ENCODE measurements at regions not wholly inside any gene's neighbourhood (a gene's known extent, or its start where the extent isn't known, plus 50 kb on each side); places are given as distances from the start of the nearest gene placed in this dataset.

- DNase-seq: no peak
These were observed 119.7 kb upstream of the RGS18 start for GRCh38 chr1:192038567-192038966.

GRCh38 chr1:192045131-192045530, 113.1 kb upstream of the RGS18 start:
- DNase-seq: no peak

DNA sequence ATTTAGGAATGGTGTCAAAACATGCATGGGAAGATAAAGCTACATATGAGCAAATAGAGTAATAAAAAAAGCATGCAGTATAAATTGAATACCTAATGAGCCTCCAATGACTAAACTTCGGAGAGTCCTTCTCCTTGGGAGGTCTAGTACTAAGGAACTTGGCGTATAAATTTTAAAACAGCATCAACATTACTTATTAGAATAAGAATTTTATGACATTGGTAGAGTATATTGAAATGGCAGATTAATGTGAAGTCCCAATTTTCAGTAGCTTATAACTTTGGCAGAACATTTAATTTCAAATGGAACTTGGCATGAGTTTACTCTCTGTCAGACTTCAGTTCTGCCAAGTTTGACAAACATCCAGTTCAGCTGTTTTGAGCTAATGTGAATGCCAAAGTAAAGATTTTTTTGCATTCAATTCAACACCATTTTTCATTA, 104.7 kb upstream of the RGS18 start:
- no peak for DNase-seq

GRCh38 chr1:192057766-192058165, 100.5 kb upstream of the RGS18 start:
- DNase-seq: no peak

GRCh38 chr1:192059407-192059806, 98.9 kb upstream of the RGS18 start:
- DNase-seq: no peak

- DNase-seq: no peak
These were observed 96.7 kb upstream of the RGS18 start for GRCh38 chr1:192061556-192061955.

DNA sequence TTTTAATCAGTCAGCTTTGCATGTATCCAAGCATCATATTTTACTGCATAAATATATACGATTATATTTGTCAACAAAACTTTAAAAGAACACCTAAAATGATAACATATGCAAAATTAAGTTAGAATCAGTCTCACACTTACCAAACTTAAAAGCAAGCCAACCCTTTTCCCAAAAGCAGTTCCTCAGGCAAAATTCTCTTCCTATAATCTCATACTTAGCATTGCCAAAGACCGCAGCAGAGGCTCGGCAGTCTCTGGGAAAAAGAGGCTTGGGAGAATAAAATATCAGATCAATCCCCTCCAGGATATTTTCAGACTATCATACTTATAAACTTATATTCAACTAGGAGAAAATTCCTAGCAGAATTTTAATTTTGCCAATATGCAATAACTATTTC, 93.2 kb upstream of the RGS18 start:
- DNase-seq: no peak

- DNase-seq: no peak
These were observed 92.1 kb upstream of the RGS18 start for GRCh38 chr1:192066202-192066601.

DNA sequence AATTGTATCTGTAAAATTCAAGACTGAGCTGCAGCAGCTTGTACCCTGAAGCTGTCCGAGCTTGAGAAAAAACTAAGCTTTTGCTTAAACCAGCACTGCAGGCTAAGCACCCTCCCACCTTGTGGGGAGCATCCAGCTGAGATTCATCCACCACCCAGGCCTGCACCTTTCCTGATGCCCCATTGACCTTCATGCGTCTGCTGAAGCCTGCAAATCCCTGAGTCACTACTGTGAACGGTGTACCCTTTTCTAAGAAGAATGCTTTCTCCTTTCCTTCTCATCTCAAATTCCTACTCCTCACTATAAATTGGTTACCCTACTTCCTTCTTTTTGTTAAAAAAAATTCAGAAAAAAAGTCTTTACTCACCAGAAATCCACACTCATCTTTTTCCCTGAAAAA, 90.9 kb upstream of the RGS18 start:
- DNase-seq: no peak

DNA sequence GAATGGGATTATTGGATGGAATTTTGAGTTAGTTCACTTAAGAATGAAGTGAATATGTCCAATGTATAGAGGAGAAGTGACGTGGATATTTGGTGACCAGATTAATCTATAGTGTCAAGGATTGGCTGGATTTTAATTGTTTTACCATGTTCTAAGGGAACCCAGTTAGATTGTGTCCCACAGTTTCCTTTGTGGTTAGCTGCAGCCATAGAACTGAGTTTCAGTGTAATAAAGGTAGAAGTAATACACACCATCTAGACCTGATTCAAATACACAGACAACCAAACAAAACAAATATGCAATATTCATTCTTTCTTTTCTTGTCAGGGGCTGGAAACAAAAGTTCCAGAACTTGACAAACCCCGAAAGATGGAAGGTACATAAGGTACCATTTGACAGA, 88.0 kb upstream of the RGS18 start:
- no peak for DNase-seq

- no peak for DNase-seq
These were observed 77.6 kb upstream of the RGS18 start for GRCh38 chr1:192080684-192081083.

- no peak for DNase-seq
These were observed 76.9 kb upstream of the RGS18 start for GRCh38 chr1:192081359-192081758.

DNA sequence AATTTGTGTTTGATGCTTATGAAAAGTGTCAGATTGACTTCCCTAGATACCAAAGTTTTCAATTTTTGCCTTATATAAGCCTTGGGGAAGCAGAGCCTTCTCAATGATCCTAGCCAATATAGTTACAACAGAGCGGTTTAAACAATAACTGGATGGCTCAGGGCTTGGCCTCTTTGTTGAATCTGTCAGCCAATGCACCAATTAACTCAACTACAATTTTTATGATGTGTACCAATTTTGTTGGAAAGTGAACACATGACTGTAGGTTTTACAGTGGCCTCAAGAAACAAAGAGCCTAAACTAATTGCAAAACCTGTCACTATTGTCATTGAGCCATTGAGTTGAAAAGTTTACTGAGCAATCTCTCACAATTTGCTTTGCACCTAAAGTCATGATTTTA, 71.6 kb upstream of the RGS18 start:
- DNase-seq: no peak

- DNase-seq: no peak
These were observed 70.9 kb upstream of the RGS18 start for GRCh38 chr1:192087334-192087733.

DNA sequence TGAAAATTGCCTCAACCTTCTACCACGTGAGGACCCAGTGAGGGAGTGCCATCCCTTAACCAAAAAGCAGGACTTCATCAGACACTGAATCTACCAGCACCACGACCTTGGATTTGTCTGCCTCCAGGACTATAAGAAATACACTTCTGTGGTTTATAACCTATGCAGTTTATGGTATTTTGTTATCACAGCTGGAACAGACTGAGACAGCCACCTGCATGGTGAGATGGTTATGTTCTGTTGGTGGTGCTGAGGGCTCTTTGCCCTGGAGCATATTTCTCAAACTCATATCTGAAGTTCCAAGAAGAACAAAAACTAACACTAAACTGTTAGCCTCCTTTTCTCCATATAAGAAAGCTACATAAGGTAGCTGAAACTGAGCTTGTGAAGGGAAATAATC, 69.8 kb upstream of the RGS18 start:
- no peak for DNase-seq

DNA sequence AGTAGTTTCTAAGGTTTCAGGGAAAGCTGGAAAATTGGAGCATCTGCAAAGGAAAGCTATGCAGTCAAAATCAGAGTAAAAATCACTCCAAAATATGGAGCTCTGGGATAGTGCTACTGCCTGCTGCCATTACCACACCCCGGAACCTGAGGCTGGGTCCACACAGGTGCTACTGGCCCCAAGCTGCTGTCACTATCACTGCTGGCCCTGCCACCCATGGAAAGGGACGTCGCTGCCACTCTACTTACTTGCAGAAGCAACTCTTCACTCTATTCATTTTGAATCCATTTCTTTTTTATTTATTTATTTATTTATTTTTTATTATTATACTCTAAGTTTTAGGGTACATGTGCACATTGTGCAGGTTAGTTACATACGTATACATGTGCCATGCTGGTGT, 60.3 kb upstream of the RGS18 start:
- no peak for DNase-seq

DNA sequence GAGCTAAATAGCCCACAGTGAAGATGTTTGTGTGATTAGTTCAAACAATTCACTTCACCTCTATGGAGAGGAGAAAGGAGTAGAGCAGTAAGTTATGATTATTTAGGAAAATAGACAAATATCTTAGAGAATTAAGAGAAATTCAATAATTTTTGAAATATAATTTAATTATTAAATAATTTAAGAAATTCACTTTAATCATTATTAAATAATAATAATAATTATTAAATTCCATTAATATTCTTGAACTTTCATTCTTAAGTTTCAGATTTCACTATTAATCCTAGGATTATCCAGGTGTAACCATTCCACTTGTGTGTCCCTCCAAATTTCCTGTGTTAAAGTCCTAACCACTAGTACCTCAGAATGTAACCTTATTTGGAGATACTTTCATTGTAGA, 58.9 kb upstream of the RGS18 start:
- no peak for DNase-seq

DNA sequence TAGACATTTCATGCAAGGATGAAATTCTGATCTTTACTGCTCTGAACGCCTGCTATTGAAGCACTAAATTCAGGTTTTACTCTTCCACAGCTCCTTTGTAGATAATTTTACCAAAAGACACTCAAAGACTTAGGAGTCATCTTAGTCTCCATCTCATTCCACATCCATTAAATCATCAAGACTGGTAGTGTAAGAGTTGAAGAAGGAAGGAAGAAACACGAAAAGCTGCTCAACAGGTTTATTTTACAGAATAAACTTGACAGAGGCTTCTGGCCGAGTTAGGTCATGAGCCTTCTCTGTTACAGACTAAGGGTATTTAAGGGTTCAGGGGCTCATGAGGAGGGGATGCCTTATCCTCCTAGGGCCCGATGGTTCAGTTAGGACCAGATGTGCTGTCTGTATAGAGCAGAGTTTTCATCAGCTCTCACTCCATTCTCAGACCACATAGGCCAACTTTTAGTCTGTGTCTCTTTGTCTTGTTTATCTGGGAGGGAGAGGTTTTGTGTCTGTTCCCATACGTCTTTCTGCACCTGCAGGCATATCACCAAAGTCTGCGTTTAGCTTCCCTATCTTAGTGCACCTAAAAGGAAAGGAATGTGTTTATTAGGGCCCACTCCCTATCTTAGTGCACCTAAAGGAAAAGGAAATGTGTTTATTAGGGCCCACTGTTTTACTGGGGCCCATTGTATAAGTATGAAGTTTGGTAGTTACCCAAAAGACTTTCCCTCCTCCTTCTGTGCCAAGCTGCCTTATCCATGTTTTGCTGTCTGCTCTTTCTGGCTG, 57.4 kb upstream of the RGS18 start:
- no peak for DNase-seq

GRCh38 chr1:192104128-192104527, 54.1 kb upstream of the RGS18 start:
- DNase-seq: no peak

DNA sequence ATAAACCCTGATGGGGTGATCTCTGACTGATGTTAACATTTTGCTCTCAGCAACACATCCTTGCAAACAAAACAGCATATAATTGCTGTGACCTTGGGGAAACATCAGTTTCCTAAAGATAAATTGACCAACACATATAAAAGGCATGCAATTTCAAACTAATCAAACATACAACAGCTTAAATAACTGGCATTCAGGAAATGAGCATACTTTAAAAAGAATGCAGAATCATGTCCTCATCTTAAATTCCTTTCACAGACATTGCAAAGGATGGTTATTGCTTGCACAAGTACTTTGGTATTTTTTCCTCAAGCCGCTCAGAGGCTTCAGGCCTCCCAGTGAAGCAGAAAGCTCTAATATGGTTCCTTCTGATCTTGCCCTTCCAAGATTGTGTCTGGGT, 53.4 kb upstream of the RGS18 start:
- DNase-seq: no peak

- DNase-seq: peak; percentile 92
These were observed 50.1 kb upstream of the RGS18 start for GRCh38 chr1:192108161-192108560.
